Mesodermal cell (in vitro differentiated cells): ENCODE measurements at regions not wholly inside any gene's neighbourhood (a gene's known extent, or its start where the extent isn't known, plus 50 kb on each side); places are given as distances from the start of the nearest gene placed in this dataset.

Source experiments
- H3K27ac ChIP-seq: 2 replicates; pipeline ENCODE4 v1.7.0; 2013; ENCODE audit warnings: mild to moderate bottlenecking, low read depth, low read length, moderate library complexity; ENCODE audit not compliant: severe bottlenecking
- H3K36me3 ChIP-seq: 2 replicates; pipeline ENCODE4 v1.7.1; 2013; ENCODE audit warnings: mild to moderate bottlenecking, low read length, moderate library complexity; ENCODE audit not compliant: control insufficient read depth, insufficient read depth
- H3K4me1 ChIP-seq: one replicate; pipeline ENCODE4 v1.7.1; 2013; ENCODE audit warnings: mild to moderate bottlenecking, low read length; ENCODE audit not compliant: insufficient read depth, control insufficient read depth, poor library complexity, severe bottlenecking
- H3K4me3 ChIP-seq: 2 replicates; pipeline ENCODE4 v1.7.0; 2013; ENCODE audit warnings: low read length, control low read depth, mild to moderate bottlenecking; ENCODE audit not compliant: insufficient read depth, poor library complexity, severe bottlenecking; ENCODE audit errors: extremely low read depth
- H3K9me3 ChIP-seq: 2 replicates; pipeline ENCODE4 v1.7.1; 2013; ENCODE audit warnings: mild to moderate bottlenecking, low read length, moderate library complexity; ENCODE audit not compliant: control insufficient read depth
- WGBS, 2 experiments: methylation state at CpG; one replicate each; pipeline ENCODE4 v1.1.5; 2013; ENCODE audit warnings: missing lambda C conversion rate in 2 of 2; ENCODE audit not compliant: insufficient coverage in 2 of 2; 5-methylcytosine and 5-hydroxymethylcytosine counted together

DNA sequence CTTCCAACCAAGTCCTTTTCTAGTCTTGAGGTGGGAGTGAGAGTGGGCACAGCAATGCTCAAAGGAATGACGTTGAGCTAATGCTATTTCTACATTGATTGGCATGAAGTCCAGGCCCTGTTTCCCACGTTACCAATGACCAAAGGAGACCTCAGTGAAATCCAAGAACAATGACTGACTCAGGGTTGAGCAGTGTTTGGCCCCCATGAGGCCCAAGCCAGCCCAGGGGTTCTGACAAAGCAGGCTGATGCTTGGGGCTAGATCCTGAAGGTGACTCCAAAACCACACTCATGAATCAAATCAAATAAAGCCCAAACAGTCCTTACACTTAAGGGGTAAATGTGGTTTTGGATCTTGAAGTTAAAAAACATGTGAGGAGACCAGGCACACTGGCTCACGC is 278.5 kb upstream of the GJB5 start:
- Histone ChIP-seq H3K4me3 (no peak overlapping the region), H3K36me3 (no peaks in the 10 kb centered on the region), H3K9me3 (no peaks in the 10 kb centered on the region), H3K27ac (no peak overlapping the region), H3K4me1 (peaks cover 3% of the 10 kb centered on the region)
- WGBS, 2 experiments, result 74 to 82% methylated on average over 3 of the region's 3 CpGs

DNA sequence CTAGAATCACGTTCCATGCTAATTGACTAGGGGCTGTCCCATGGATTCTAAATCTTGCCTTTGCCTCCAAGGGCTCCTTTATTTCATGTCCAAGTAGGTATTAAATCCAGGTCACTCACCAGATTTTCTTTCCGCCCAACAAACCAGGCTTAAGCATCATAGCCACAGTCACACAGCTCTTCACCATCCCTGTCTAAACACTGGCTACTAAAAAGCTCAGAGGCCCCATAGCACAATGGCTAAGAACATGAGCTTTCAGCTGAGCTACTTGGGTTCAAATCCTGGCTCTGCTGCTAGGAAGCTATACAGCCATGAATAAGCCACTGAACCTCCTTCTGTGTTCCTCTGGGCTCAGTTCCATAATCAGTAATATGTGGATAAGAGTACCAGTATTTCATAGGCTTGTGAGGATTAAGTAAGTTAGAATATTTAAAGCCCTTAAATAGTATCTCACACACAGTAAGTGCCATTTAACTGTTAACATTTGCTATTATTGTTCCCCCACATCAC is 277.2 kb upstream of the GJB5 start:
- Histone ChIP-seq H3K36me3 (no peaks in the 10 kb centered on the region), H3K4me3 (no peak overlapping the region), H3K27ac (no peak overlapping the region), H3K9me3 (no peaks in the 10 kb centered on the region), H3K4me1 (peaks cover 3% of the 10 kb centered on the region)
- WGBS, 2 experiments, result 78 to 93% methylated on average over 1 to 2 of the region's 2 CpGs

DNA sequence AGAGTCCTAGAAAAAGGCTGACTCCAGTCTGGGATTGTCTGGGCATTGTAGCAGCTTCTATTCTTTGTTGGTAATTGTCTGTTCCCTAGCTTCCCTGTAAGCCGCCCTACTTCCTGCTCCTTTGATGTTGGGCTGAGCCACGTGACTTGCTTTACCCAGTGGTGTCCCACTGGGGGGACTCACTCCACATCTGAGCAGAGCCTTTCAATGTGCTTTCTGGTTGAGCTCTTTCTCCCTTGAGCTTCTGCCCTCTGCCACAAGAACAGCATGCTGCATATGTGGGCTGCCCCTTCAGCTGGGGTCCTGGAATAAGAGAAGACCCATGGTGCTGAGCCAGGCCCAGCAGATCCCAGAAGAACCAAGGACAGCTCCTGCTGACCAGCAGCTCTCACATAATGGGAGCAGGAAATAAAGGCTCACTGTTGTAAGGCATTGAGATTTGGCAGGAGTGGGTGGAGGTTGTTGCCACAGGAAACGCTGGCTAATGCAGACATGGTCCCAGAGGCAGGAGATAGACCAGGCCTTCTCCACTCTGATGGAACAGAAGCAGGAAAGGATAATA is 276.3 kb upstream of the GJB5 start:
- Histone ChIP-seq H3K4me1 (peaks cover 3% of the 10 kb centered on the region), H3K4me3 (no peak overlapping the region), H3K36me3 (no peaks in the 10 kb centered on the region), H3K27ac (no peak overlapping the region), H3K9me3 (no peaks in the 10 kb centered on the region)
- WGBS, 2 experiments, result 33 to 54% methylated on average over 3 of the region's 3 CpGs

DNA sequence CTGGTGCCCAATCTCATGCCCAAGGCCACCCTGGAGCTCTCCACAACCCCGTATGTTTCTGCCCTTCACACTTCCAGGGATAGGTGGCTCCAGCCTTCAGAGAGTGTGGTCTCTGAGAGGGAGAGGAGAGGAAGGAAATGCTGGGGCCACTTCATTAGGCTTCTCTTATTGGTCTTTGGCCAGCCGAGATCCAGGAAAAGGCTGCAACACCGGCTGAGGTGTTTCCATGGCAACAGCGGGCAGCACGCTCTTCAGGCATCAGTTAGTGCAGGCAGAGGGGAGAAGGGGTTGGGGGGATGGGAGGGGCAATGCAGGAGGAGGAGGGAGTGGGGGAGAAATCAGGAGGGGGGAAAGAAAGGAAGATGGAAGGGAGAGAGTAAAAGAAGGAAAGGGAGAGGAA is 275.1 kb upstream of the GJB5 start:
- WGBS, 2 experiments, result 47% methylated on average over 4 of the region's 5 CpGs; no CpG with 5 or more reads in 1 of the 2 experiments
- Histone ChIP-seq H3K4me3 (no peak overlapping the region), H3K9me3 (no peaks in the 10 kb centered on the region), H3K27ac (no peak overlapping the region), H3K36me3 (no peaks in the 10 kb centered on the region), H3K4me1 (no peaks in the 10 kb centered on the region)

DNA sequence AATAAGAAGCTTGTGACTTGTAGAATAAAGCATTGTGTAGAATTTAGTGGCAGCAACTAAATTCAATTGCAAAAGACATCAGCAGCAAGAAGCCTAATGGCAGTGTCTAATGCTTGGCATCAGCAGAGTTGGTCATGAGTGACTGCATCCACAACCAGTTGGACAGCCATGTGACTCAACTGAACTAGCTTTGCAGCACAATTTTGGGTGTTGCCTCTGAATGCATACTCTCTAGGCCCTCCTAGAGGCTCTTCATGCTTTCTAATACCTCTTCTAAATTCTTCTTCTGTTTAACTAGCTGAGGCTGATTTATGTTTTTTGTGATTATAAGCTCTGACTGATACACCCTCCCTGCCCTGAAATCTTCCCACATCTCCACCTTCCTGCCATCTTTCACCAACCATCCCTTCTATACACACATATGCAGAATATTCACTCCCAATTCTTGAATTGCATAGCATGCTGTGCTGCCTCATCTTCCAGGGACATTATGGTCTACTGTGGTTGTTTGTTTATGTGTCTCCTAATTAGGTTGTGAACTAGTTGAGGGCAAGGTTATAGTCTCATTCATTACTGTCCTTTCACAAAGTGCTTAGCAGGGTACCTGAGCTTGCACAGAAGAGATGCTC is 266.7 kb upstream of the GJB5 start:
- Histone ChIP-seq H3K36me3 (no peaks in the 10 kb centered on the region), H3K4me1 (no peaks in the 10 kb centered on the region), H3K4me3 (no peak overlapping the region), H3K9me3 (peaks cover 8% of the 10 kb centered on the region), H3K27ac (no peak overlapping the region)

DNA sequence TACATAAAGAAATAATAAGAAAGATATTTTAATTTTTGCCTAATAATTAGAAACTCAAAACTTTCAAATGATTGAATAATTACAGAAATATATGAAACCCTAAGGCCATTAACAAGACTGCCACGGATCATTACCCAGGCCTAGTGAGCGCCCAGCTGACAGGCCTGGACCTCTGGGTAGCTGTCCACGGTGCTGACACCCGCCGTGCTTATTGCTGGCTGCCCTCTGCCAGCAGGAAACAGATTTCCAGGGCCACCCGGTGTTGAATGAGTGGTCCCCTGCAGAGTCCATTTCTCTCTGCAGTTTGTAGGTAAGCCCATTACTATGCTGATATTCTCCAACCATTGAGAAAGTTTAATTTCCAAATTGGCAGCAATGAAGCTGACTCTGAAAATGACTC is 254.4 kb upstream of the GJB5 start:
- Histone ChIP-seq H3K4me1 (no peaks in the 10 kb centered on the region), H3K27ac (no peak overlapping the region), H3K4me3 (no peak overlapping the region), H3K9me3 (no peaks in the 10 kb centered on the region), H3K36me3 (no peaks in the 10 kb centered on the region)
- WGBS, 2 experiments, result 4 to 8% methylated on average over 5 of the region's 6 CpGs

DNA sequence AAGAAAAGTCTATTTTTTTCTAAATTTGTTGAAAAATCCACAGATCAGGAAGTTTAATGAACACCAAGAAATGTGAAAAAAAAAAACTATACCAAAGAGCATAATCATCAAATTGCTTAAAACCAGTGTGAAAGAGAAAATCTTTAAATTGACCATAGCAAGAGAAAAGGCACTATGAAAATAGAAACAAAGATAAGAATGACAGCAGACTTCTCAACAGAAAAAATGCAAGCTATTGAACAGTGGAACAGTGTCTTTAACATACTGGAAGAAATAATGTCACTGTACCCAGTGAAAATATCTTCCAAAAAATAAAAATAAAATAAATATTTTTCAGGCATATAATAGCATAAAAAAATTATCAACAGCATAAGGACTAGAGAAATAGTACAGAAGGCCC is 243.0 kb upstream of the GJB5 start:
- H3K4me3 ChIP-seq, result no peak overlapping the region
- no peaks in the 10 kb centered on the region for H3K4me1 ChIP-seq
- H3K27ac ChIP-seq, result no peak overlapping the region
- H3K9me3 ChIP-seq, result peaks cover 9% of the 10 kb centered on the region
- H3K36me3 ChIP-seq, result no peaks in the 10 kb centered on the region

DNA sequence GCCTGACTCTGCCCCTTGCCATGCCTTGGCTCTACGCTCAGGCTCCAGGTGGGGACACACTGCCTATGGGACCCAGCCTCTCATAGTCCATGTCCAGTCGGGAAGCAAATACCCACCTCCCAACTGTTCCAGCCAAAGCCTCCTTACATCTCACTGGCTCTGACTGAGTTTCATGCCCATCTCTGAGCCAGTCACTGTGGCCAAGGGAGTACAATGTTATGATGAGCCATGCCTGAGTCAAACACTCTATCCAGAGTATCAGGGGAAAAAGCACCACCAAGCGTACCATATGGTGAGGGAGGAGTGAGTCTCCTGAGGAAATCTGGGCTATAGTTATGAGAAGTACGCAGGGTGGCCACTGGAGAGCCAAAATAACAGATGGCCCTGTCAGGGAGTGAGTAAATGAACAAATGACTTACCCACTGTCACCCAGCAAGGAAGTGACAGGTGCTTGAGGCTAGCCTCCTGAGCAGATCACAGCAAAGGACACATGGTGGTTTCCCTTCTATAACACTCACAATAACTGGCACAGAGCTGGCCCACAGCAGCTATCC is 236.6 kb upstream of the GJB5 start:
- Histone ChIP-seq H3K4me1 (no peaks in the 10 kb centered on the region), H3K9me3 (no peaks in the 10 kb centered on the region), H3K27ac (no peak overlapping the region), H3K4me3 (no peak overlapping the region), H3K36me3 (no peaks in the 10 kb centered on the region)
- WGBS, 2 experiments, result 86 to 89% methylated on average over 3 of the region's 4 CpGs

DNA sequence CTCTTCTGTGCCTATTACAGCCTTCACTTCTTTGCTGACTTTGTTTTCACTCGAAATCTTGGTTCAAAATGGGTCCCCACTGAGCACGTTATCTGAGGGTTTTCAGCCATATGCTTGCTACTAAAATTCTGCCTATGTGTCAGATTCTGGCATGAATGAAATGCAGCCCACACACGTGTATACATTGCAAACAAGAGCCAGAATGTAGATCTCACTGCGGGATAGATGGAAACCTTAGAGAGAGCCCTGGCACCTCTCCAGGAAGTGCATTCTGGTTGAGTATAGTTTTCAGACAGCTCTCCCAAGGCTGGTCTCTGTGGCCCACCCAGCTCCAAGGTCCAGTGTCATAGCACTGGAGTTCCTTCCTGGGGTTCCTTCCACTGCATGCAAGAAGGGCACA is 234.7 kb upstream of the GJB5 start:
- H3K36me3 ChIP-seq, result no peaks in the 10 kb centered on the region
- H3K4me3 ChIP-seq, result no peak overlapping the region
- 65 to 81% methylated on average over 4 of the region's 4 CpGs for WGBS, 2 experiments
- H3K9me3 ChIP-seq, result no peaks in the 10 kb centered on the region
- no peak overlapping the region for H3K27ac ChIP-seq
- no peaks in the 10 kb centered on the region for H3K4me1 ChIP-seq

DNA sequence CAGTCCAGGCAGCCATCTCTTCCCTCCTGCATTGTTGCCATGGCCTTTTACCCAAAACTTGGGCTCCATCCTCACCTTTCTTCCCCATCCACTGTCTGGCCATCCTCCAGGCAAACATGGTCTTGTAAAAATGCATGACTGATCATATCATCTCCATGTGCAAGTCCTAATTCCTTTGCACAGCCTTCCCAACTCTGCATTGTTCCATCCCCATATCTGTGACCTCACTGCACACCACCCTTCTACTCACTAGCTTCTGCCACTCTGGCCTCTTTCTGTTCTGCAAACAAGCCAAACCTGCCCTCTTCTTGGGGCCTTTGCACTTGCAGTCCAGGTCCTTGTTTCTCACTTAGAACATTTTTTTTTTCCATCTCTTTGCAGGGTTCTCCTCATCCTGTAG is 230.1 kb upstream of the GJB5 start:
- Histone ChIP-seq H3K9me3 (no peaks in the 10 kb centered on the region), H3K4me3 (no peak overlapping the region), H3K4me1 (no peaks in the 10 kb centered on the region), H3K36me3 (no peaks in the 10 kb centered on the region), H3K27ac (no peak overlapping the region)
